ENCODE measurements at regions not wholly inside any gene's neighbourhood (a gene's known extent, or its start where the extent isn't known, plus 50 kb on each side); places are given as distances from the start of the nearest gene placed in this dataset.

DNA sequence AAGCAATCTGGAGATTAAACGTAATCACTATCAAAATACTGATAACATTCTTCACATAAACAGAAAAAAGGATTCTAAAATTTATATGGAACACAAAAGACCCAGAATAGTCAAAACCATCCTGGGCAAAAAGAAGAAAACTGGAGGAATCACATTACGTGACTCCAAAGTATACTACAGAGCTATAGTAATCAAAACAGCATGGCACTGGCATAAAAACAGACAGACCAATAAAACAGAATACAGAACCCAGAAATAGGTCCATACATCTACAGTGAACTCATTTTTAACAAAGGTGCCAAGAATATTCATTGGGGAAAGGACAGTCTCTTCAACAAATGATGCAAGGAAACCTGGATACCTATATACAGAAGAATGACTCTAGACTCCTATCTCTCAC is 621.9 kb upstream of the CCDC54 start:
- no peak for DNase-seq (ENCODE audit: low read depth)

DNA sequence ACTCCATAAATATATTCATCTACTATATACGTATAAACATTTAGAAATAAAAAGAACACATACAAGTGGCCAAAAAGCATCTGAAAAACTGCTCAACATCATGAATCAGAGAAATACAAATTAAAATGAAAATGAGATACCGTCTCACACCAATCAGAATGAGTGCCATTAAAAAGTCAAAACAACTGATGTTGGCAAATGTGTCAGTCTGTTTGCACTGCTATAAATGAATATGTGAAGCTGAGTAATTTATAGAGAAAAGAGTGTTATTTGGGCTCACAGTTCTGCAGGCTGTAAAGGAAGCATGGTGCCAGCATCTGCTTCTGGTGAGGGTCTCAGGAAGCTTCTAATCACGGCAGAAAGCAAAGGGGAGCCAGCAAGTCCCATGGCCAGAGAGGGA is 620.3 kb upstream of the CCDC54 start:
- no peak for DNase-seq (ENCODE audit: low read depth)

DNA sequence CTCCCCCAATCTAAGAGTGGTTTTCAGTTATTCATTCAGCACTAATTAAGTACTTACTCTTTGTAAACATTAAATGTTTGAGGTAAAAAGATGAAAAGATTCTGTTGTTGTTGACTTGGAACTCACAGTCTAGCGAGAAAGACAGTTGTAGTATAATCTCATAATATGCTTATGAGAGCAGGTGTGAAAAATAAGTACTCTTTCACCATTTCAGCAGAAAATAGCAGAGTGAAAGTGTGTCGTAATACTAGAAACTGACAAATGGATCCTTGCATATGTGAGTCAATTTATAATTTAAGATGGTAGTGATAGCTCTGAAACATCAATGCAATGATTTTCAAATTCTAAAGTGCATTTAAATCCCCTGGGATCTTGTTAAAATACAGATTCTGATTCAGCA is 618.8 kb upstream of the CCDC54 start:
- DNase-seq (ENCODE audit: low read depth): no peak

DNA sequence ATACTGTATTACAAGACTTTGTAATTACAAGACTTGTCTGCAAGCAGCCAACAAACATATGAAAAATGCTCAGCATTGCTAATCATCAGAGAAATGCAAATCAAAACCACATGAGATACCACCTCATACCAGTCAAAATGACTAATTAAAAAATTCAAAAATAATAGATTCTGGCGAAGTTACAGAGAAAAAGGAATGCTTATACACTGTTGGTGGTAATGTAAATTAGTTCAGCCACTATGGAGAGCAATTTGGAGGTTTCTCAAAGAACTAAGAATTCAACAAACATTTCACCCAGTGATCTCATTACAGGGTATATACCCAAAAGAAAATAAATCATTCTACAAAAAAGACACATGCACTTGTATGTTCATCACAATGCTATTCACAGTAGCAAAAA is 617.5 kb upstream of the CCDC54 start:
- DNase-seq (ENCODE audit: low read depth): no peak

DNA sequence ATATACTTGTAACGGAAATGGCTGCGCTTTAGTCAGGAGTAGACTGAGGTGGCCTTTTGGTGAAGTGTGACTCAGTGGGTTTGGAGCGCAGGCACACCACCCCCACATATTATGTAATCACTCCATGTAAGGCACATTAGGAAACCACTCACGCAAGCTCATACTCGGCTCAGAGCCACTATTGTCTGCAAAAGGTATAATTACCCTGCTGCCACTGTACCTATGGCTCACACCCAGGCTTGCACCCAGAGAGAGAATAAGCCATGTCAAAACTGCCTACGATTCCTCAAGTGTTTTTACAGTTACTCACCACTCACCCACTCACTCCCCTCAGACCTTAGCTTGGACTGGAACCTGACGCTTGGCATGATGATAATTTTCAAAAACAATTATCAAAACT is 611.9 kb upstream of the CCDC54 start:
- DNase-seq (ENCODE audit: low read depth): peak; percentile 90

DNA sequence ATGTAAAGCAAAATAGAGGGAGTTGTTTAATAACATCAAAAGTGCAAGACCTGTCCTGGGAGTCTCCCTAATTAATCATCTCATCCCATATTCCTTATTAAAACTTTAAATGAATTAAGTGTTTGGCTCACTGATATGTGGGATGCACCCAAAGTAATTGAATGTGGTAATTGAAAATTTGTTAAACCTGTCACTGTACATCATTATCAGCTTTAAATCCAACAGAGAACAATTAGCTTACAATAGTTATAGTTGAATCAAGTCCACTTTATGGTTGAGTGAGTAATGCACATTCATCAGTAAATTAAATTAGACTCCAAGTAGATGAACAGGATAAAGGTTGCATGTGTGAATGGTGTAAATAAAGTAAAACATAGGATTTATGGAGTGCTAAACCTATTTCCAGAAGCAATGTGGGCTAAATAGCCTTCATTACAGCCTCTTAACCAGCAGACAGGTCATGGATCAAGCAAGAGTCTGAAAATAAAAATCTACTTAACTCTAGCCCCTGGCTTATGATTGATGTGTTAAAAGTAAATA is 608.2 kb upstream of the CCDC54 start:
- no peak for DNase-seq (ENCODE audit: low read depth)

DNA sequence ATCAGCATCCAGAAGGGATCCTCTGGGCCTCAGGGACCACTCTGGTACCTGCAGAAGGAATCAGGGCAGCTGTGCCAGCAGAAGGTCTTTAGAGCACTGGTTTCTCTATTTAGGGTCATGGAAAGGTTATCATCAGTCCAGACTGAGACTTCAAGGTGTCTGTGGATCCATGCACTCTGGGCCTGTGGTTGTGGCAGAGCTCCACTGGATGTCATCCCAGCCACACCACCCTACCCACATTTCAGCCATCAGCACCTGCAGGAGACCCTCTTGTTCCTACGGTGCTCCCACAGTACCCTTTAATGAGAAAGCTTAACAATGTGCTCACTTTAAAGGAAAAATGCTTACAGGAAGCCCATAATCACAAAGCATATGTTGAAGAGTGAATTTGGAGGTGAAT is 603.4 kb upstream of the CCDC54 start:
- DNase-seq (ENCODE audit: low read depth): no peak

DNA sequence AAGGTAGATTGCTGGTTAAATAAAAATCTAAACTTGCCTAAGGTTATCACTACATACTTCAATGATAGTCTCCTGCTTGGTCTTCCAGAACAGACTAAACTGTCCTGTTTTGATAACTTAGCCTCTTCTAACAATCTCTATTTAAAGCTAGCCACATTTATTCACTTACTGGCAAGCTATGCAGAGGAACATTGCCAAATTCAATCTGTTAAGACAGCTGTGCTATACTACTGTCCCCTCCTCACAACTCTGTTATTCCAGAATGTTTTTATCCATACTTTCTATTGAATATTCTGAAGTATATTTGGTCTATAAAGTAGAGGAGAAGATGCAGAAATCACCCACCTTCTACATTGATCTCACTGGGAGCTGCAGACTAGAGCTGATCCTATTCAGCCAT is 594.0 kb upstream of the CCDC54 start:
- no peak for DNase-seq (ENCODE audit: low read depth)

DNA sequence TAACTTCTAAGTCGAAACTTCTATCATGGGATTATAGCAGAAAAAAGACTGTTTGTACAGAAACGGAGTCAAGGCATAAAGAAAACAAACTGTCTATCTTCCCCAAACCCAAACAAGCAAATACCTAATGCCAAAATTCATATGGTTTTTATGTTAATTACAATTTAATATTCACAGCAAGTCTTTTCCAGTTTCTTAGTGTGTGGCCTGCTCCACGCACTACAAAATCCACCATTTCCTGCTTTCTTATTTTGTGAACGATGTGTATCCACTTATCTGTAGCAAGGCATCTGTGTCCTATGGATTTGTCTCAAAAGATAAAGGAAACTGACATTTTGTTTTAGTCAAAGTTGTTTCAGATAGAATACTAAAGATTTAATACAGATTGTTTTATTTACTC is 588.0 kb upstream of the CCDC54 start:
- no peak for DNase-seq (ENCODE audit: low read depth)

DNA sequence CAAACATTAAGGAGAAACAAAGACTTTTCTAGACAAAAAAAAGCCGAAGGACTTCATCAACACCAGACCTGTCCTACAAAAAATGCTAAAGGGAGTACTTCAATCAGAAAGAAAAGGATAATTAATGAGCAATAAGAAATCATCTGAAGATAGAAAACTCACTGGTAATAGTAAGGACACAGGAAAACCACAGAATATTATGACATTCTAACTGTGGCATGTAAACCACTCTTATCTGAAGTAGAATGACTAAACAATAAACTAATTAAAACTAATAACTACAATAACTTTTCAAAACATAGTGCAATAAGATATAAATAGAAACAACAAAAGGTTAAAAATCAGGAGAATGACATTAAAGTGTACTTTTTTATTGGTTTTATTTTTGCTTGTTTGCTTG is 584.5 kb upstream of the CCDC54 start:
- no peak for DNase-seq (ENCODE audit: low read depth)

DNA sequence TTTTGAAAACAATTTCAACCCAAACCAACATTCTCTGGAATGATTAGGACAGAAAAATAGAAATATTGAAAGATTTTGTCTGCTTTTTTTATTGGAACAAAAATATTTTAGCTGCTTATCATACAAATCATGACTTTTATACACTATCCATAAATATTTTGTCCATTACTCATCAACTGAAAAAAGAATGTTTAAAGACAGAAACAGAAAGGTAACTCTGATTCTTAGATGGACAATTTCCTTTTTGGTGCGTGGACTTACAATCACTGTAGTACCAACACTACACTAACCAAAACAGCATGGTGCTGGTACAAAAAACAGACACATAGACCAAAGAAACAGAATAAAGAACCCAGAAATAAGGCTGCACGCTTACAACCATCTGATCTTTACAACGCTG is 582.8 kb upstream of the CCDC54 start:
- no peak for DNase-seq (ENCODE audit: low read depth)

DNA sequence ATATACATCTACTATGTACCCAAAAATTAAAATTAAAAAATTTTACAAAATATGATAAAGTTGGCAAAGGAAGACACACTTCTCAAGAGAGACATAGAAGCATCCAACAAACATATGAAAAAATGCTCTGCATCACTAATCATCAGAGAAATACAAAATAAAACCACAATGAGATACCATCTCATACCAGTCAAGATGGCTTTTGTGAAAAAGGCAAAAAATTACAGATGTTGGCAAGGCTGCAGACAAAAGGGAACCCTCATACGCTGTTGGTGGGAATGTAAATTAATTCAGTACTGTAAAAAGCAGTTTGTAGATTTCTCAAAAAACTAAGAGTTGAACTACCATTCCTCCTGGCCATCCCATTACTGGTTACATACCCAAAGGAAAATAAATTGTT is 581.7 kb upstream of the CCDC54 start:
- DNase-seq (ENCODE audit: low read depth): no peak

DNA sequence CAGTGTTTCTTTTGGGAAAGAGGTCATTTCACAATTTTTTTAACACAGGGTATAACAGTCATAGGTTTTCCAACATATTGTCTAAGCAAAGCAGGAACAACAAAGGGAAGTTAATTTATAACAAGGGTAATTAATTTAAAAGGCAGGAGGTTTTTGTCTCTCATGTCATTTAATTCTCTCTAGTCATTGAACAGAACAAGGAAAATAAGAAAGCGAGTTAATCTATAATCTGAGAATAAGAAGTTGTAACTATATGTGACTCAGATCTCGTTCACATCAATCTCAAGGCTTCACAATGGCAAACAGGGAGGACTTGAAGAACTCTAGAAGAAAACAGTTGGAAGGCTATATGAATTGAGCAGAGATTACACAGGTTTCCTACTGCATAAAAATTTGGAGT is 579.8 kb upstream of the CCDC54 start:
- DNase-seq (ENCODE audit: low read depth): no peak

DNA sequence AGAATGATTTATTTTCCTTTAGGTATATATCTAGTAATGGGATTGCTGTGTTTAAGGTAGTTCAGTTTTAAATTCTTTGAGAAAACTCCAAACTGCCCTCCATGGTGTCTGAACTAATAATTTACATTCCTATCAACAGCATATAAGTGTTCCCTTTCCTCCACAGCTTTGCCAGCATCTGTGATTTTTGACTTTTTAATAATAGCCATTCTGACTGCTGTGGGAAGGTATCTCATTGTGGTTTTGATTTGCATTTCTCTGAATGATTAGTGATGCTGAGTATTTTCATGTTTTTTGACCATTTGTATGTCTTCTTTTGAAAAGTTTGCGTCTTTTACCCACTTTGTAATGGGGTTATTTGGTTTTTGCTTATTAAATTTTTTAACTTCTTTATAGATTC is 571.6 kb upstream of the CCDC54 start:
- DNase-seq (ENCODE audit: low read depth): no peak

DNA sequence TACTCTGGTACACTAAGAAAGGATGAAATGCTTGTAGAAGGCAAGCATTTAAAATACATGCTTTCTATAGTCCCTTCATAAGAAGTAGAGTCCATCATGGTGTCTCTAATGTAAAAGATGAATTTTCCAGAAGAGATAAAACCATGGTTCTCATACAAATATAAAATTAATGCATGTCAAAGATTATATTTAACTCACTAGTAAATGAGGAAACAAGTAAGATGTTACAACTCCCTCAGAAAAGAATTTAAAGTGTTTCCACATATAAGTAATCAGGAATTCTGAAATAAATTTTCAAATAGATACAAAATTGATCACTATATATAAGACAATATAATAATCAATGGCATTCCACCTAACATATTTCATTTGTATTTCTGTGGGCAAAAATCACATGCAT is 570.3 kb upstream of the CCDC54 start:
- no peak for DNase-seq (ENCODE audit: low read depth)

DNA sequence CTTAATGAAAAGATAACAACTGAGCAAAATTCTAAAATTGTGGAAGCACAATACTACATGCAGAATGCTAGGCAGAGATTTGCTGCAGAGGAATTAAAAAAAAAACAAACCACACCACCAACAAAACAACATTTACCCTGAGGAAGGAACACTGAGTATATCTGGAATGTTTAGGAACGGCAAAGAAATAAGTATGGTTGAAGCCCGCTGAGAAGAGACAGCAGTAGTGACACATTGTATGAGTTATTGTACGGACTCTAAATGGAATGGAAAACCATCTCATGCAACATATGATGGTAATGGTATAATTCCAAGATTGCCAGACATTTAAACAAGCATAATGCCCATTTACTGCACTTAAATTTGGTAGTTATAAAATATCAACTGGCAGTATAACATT is 568.2 kb upstream of the CCDC54 start:
- DNase-seq (ENCODE audit: low read depth): no peak

DNA sequence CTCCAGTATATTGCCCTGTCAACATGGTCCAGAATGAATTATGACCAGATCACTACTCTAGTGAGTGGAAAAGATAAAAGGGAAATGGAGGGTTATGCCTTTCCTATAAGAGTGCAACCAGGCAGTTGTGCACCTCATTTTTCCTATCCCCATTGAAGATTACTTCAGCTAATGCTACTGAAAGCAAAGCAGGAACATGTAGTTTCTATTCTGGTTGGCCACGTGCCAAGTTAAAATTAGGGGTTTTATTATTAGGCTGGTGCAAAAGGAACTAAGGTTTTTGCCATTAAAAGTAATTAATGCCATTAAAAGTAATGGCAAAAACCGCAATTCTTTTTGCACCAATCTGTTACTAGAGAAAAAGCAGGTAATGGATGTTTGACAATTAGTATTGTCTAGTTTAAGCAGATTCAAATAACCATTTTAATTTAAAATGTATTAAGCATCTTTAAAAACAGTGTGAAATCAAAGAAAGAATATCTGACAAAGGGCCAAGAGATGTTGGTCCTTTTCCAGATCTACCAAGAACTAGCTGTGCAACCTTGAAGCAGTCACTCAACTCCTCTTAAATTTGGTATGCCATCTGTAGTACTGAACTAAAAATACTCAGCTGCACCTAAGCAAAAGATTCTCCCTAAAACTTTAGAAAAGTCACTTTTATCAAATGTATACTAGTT is 567.5 kb upstream of the CCDC54 start:
- DNase-seq (ENCODE audit: low read depth): no peak

DNA sequence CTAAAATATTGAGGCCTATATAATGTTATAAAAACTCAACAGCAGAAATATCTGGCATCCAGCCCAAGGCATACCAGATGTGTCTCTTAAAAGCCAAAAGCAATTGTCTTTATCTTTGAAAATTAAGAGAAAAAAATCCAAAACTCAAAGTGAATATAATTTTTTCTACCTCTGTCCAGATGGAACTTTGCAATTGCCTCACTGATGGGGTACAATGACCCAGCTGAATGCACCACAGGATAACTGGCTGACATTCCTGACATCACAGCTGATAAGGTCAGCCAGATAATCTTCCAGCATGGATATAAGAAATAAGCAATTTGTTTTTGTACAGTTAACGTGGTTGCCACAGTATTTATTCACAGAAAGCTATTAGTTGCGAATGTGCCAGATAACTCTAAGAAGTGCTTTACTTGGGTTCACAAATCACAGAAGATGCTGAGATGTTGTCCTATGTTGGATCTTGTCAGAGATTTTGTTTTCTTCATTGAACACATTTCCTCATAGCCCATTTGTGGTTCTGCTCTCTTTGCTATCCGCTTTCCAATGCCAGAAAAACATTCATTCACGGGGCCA is 566.9 kb upstream of the CCDC54 start:
- no peak for DNase-seq (ENCODE audit: low read depth)

DNA sequence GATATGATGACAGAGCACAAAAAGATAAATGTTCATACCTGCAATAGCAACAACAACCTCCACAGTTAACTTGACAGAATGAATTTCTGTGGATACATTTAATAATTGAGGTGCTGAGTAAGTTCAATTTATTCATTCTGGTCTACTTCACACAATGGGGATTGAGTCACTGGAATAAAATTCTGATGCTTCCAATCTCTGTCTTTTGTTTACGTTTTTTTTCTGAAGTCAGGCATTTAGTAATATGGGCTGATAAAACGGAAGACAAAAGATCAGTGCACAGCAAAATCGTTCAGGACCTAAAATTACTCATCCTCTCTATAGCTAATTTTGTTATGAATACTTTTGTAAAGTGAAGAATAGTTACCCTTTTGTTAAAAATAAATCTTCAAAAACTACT is 565.9 kb upstream of the CCDC54 start:
- DNase-seq (ENCODE audit: low read depth): peak; percentile 68

DNA sequence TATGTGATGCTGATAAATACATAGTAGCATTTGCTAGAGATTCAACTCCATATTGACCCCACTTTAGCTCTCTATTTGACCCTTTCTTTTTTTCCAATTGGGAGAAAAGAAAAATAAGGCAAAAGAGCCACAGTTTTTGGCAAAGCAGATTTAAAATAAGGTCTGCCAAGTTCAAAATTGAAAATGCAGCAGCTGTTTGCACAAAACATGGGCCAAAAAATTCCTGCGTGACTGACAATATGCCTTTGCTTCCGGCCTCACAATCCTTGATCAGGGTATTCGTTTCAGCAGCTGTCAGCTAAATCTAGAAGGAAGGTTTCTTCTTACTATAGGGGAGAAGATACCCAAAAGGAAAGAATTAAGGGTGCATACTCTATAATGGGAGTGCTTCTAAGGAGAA is 563.5 kb upstream of the CCDC54 start:
- no peak for DNase-seq (ENCODE audit: low read depth)

DNA sequence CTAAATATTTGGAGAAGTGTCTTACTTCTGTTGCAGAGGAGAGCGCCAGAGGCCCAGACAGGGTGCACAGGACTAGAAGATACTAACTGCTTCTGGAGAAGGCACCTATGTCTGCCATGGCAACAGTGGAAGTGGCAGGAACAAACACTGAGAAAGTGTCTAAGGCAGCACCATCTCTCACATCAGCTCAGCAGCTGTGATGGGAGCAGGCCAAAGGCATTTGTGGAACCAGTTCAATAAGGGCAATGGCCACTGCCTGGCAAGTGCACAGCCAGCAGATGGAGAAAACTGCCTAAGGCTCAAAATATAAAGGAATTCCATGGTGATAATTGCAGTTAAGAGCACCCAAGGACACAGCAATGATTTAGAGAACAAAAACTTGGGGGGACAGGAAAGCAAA is 563.0 kb upstream of the CCDC54 start:
- no peak for DNase-seq (ENCODE audit: low read depth)

DNA sequence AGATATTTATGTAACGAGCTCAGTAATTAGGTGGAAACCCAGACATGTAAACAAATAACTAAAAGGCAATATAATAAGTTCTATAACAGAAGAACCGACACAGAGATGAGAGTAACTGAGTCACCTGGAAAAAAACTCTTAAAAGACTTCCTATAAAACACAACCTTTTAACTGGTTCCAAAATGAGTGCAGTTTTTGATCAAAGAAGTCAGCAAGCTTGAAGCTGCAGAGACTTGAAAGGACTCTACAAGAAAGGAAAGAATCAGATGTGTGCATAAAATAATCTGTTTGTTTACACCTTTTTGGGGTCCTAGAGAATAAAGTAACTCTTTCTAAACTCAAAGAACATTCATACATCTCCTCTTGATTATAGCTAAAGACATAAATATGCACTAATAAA is 560.4 kb upstream of the CCDC54 start:
- DNase-seq (ENCODE audit: low read depth): no peak

DNA sequence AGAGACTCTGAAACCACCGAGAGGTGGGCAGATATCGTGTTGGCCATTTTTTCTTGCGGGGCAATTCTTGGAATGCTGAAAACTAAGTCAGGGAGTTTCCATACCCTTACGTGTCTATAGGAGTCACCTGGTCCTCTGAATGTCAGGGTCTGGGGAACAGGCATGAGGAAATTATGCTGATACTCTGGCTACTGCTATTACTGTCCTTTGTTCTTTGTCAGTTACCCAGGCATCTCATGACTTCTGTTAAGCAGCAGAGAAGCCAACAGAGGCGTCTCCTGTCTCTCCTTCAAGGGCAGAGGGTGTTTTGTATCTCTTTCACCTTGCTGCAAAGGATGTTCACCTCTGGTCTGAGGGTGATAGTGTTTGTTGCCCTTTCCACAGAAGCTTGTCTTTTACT is 559.5 kb upstream of the CCDC54 start:
- DNase-seq (ENCODE audit: low read depth): no peak

DNA sequence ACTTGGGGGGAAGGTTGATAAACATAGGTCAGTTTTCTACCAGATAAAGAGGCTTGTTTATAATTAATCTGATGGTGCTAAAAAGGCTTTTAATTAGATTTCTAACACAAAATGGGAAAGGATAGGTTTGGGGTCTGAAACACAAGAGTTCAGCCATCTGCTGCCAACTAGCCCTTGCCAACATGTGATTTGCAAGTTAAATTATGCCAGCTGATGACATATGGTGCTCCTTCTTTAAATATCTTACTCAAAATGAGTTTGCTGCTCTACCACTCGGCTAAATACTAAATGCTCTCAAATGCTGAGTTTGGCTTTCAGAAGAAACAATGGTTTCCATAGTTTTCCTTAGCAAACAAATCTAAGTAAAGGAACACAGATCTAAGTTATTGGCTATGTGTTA is 557.8 kb upstream of the CCDC54 start:
- no peak for DNase-seq (ENCODE audit: low read depth)

Measured in non-pigmented ciliary epithelial cell (primary cell).